Mesodermal cell (in vitro differentiated cells): ENCODE measurements at regions not wholly inside any gene's neighbourhood (a gene's known extent, or its start where the extent isn't known, plus 50 kb on each side); places are given as distances from the start of the nearest gene placed in this dataset.
"Not testable (repeated sequence)": the region's sequence is repeated elsewhere in the genome, so short reads cannot be mapped to it uniquely, and the experiment has no call there.

ENCODE experiments used
- H3K27ac ChIP-seq: 2 replicates; pipeline ENCODE4 v1.7.0; 2013; ENCODE audit warnings: mild to moderate bottlenecking, low read depth, low read length, moderate library complexity; ENCODE audit not compliant: severe bottlenecking
- H3K36me3 ChIP-seq: 2 replicates; pipeline ENCODE4 v1.7.1; 2013; ENCODE audit warnings: mild to moderate bottlenecking, low read length, moderate library complexity; ENCODE audit not compliant: control insufficient read depth, insufficient read depth
- H3K4me1 ChIP-seq: one replicate; pipeline ENCODE4 v1.7.1; 2013; ENCODE audit warnings: mild to moderate bottlenecking, low read length; ENCODE audit not compliant: insufficient read depth, control insufficient read depth, poor library complexity, severe bottlenecking
- H3K4me3 ChIP-seq: 2 replicates; pipeline ENCODE4 v1.7.0; 2013; ENCODE audit warnings: low read length, control low read depth, mild to moderate bottlenecking; ENCODE audit not compliant: insufficient read depth, poor library complexity, severe bottlenecking; ENCODE audit errors: extremely low read depth
- H3K9me3 ChIP-seq: 2 replicates; pipeline ENCODE4 v1.7.1; 2013; ENCODE audit warnings: mild to moderate bottlenecking, low read length, moderate library complexity; ENCODE audit not compliant: control insufficient read depth
- WGBS, 2 experiments: methylation state at CpG; one replicate each; pipeline ENCODE4 v1.1.5; 2013; ENCODE audit warnings: missing lambda C conversion rate in 2 of 2; ENCODE audit not compliant: insufficient coverage in 2 of 2; 5-methylcytosine and 5-hydroxymethylcytosine counted together

GRCh38 chr2:113823716-113824595, 65.9 kb upstream of the ACTR3 start:
- H3K9me3 ChIP-seq: no peaks in the 10 kb centered on the region
- H3K4me1 ChIP-seq: peaks cover 7% of the 10 kb centered on the region
- WGBS, 2 experiments: 63 to 72% methylated on average over 2 to 4 of the region's 4 CpGs
- H3K36me3 ChIP-seq: no peaks in the 10 kb centered on the region
- H3K4me3 ChIP-seq: no peak overlapping the region
- H3K27ac ChIP-seq: no peak overlapping the region

- H3K36me3 ChIP-seq: no peaks in the 10 kb centered on the region
- H3K4me1 ChIP-seq: peaks cover 17% of the 10 kb centered on the region
- H3K4me3 ChIP-seq: no peak overlapping the region
- 79 to 81% methylated on average over 5 to 6 of the region's 7 CpGs for WGBS, 2 experiments
- H3K9me3 ChIP-seq: no peaks in the 10 kb centered on the region
- H3K27ac ChIP-seq: no peak overlapping the region
These were observed 65.8 kb upstream of the SLC35F5 start for GRCh38 chr2:113822087-113822815.

GRCh38 chr2:113818382-113818951, 62.0 kb upstream of the SLC35F5 start:
- Histone ChIP-seq H3K4me3 (no peak overlapping the region), H3K4me1 (peaks cover 17% of the 10 kb centered on the region), H3K27ac (peak overlapping the region; percentile 71), H3K36me3 (no peaks in the 10 kb centered on the region), H3K9me3 (no peaks in the 10 kb centered on the region)
- 14 to 16% methylated on average over 8 of the region's 10 CpGs for WGBS, 2 experiments

GRCh38 chr2:113813396-113813795, 57.0 kb upstream of the SLC35F5 start:
- H3K4me3 ChIP-seq, H3K4me1 ChIP-seq, H3K36me3 ChIP-seq, H3K9me3 ChIP-seq, H3K27ac ChIP-seq: not testable (repeated sequence)
- 88 to 94% methylated on average over 3 of the region's 3 CpGs for WGBS, 2 experiments

DNA sequence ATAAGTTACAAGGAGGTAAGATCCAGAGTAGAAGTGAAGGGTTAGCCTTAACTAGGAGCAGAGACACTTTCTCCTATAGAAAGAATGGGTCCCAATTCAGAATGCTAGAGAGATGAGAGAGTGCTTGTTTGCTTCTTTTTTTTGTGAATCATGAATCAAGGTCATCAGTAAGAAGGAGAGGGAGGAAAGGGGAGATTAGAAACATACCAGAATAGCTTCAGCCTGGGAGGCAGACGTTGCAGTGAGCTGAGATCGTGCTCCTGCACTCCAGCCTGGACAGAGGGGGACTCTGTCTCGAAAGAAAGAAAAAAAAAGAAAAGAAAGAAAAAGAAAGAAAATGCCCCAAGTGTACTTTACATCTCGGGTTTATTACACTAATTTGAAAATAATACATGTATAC, 55.8 kb upstream of the SLC35F5 start:
- Histone ChIP-seq H3K27ac (no peak overlapping the region), H3K4me3 (no peak overlapping the region), H3K9me3 (no peaks in the 10 kb centered on the region), H3K36me3 (no peaks in the 10 kb centered on the region), H3K4me1 (no peaks in the 10 kb centered on the region)
- WGBS, 2 experiments: 89% methylated on average over 2 of the region's 4 CpGs; no CpG with 5 or more reads in 1 of the 2 experiments

DNA sequence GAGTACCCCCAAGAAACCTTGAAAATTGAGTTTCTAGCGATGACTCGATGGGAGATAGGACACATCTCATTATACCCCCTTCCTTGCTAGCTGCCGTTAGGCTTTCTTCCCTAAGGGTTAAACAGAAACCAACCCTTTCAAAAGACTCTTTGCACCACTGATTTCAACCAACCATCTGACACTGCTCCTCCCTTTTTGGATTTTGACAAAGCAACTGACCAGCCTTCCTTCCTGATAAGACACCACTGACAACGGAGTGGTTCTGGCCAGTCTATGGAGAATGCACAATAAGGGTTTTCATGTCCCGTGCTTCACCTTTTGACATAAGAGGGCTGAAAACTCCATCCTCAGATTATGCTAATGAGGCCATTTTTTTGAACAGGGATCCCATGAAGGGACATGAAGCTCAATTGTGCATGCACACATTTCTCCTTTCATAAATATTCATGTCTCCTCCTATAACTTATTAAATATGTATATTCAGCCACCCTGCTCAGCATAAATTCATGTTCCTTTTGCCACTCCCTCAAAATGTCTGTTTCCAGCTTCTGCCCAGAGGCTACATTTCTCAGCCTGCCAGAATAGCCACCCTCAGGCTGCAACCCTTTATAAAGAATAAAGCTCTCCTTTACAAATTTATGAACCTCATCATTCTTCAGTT, 52.8 kb upstream of the SLC35F5 start:
- 90 to 95% methylated on average over 4 to 5 of the region's 5 CpGs for WGBS, 2 experiments
- no peaks in the 10 kb centered on the region for H3K36me3 ChIP-seq
- no peaks in the 10 kb centered on the region for H3K4me1 ChIP-seq
- H3K9me3 ChIP-seq: no peaks in the 10 kb centered on the region
- H3K4me3 ChIP-seq: no peak overlapping the region
- H3K27ac ChIP-seq: no peak overlapping the region

DNA sequence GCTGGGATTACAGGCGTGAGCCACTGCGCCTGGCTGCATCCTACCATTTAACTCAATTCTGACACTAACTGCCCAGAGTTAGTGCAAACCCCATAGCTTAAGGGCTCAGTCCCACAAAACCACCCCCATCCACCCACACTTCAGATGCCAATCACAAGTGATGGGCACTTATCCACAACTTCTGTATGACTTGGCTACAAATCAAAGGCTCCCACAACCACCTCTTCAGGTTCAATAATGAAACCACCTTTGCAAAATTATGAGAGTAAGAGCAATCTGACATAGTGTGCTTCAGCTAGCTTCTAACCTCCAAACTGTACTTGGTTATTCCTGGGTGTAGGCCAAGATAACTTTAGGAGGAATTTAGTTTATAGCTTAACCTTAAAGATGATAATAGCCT, 51.3 kb upstream of the SLC35F5 start:
- no peak overlapping the region for H3K27ac ChIP-seq
- H3K9me3 ChIP-seq: no peaks in the 10 kb centered on the region
- 100% methylated on average over 2 of the region's 2 CpGs for WGBS, 2 experiments
- no peaks in the 10 kb centered on the region for H3K36me3 ChIP-seq
- no peak overlapping the region for H3K4me3 ChIP-seq
- no peaks in the 10 kb centered on the region for H3K4me1 ChIP-seq

- 89 to 100% methylated on average over 6 to 7 of the region's 8 CpGs for WGBS, 2 experiments
- no peak overlapping the region for H3K4me3 ChIP-seq
These were observed 49.9 kb upstream of the SLC35F5 start for GRCh38 chr2:113806217-113806913.

More at GRCh38 chr2:113806217-113806913, 49.9 kb upstream of the SLC35F5 start:
- Histone ChIP-seq H3K36me3 (no peaks in the 10 kb centered on the region), H3K4me1 (no peaks in the 10 kb centered on the region), H3K9me3 (no peaks in the 10 kb centered on the region), H3K27ac (no peak overlapping the region)
